Lower lobe of right lung (tissue), 2 donors: ENCODE measurements at regions not wholly inside any gene's neighbourhood (a gene's known extent, or its start where the extent isn't known, plus 50 kb on each side); places are given as distances from the start of the nearest gene placed in this dataset.
"Not testable (repeated sequence)": the region's sequence is repeated elsewhere in the genome, so short reads cannot be mapped to it uniquely, and the experiment has no call there.

Experiments used
- ATAC-seq, 2 donors: fragments of 200-7000 bp; cut with Tn5 transposase; one replicate each; pipeline ENCODE4 v1.9.1; 2020 to 2022; ENCODE audit warnings: mild to moderate bottlenecking in 2 of 2, moderate library complexity in 2 of 2
- DNase-seq: peaks from one replicate; pipeline ENCODE4 v3.0.0-alpha.2; 2020
- H3K27ac ChIP-seq: fragments of 200-600 bp; one replicate; pipeline ENCODE4 v1.8.0; 2022
- H3K27me3 ChIP-seq: fragments of 200-600 bp; one replicate; pipeline ENCODE4 v1.8.0; 2022; ENCODE audit warnings: low read depth
- H3K36me3 ChIP-seq: fragments of 200-600 bp; one replicate; pipeline ENCODE4 v1.8.0; 2022; ENCODE audit warnings: mild to moderate bottlenecking
- H3K4me1 ChIP-seq: fragments of 200-600 bp; one replicate; pipeline ENCODE4 v1.8.0; 2022
- H3K4me3 ChIP-seq: fragments of 200-600 bp; one replicate; pipeline ENCODE4 v1.8.0; 2022; ENCODE audit warnings: mild to moderate bottlenecking
- H3K9me3 ChIP-seq: fragments of 200-600 bp; one replicate; pipeline ENCODE4 v1.8.0; 2022
- CTCF ChIP-seq: fragments of 200-600 bp; IDR thresholded peaks from one replicate; pipeline ENCODE4 v1.8.0; 2022; ENCODE audit warnings: antibody characterized with exemption, mild to moderate bottlenecking
- intact Hi-C: fragments of 100-400 bp; cut with DNase I; formaldehyde crosslinking; loops from one replicate; pipeline ENCODE4 v1.11.0; 2022
- donor health status: DM: no; HTN: yes; CAD: no; lungs with severe emphysema.

GRCh38 chr2:183536714-183537113 lies 412.5 kb downstream of the NUP35 start:
- no peak for TF ChIP-seq CTCF
- Histone ChIP-seq H3K27ac (no peak overlapping the region), H3K4me3 (no peak overlapping the region), H3K9me3 (no peaks in the 10 kb centered on the region), H3K36me3 (no peaks in the 10 kb centered on the region), H3K27me3 (no peaks in the 10 kb centered on the region), H3K4me1 (no peaks in the 10 kb centered on the region)
- DNase-seq (no peak), ATAC-seq (no peak)
- intact Hi-C loops, result no loop called here

- no peaks in the 10 kb centered on the region for H3K27me3 ChIP-seq
- H3K27ac ChIP-seq, result no peak overlapping the region
- H3K4me1 ChIP-seq, result no peaks in the 10 kb centered on the region
- no peak for DNase-seq
- no peak overlapping the region for H3K4me3 ChIP-seq
- no peaks in the 10 kb centered on the region for H3K36me3 ChIP-seq
- ATAC-seq, result no peak
- no peak for TF ChIP-seq CTCF
- intact Hi-C loops, result no loop called here
- H3K9me3 ChIP-seq, result no peaks in the 10 kb centered on the region
Observed at GRCh38 chr2:183541766-183542165, 417.5 kb downstream of the NUP35 start.

- ATAC-seq (no peak), DNase-seq (no peak)
- H3K9me3 ChIP-seq, result no peaks in the 10 kb centered on the region
- no peak overlapping the region for H3K27ac ChIP-seq
- TF ChIP-seq CTCF, result no peak
- no peaks in the 10 kb centered on the region for H3K4me1 ChIP-seq
- no peak overlapping the region for H3K4me3 ChIP-seq
- H3K36me3 ChIP-seq, result no peaks in the 10 kb centered on the region
- no peaks in the 10 kb centered on the region for H3K27me3 ChIP-seq
- intact Hi-C loops, result no loop called here
Observed at GRCh38 chr2:183542606-183543005, 418.4 kb downstream of the NUP35 start.

GRCh38 chr2:183543222-183543621 lies 419.0 kb downstream of the NUP35 start:
- H3K27ac ChIP-seq, result no peak overlapping the region
- no peaks in the 10 kb centered on the region for H3K4me1 ChIP-seq
- TF ChIP-seq CTCF, result no peak
- no peak overlapping the region for H3K4me3 ChIP-seq
- ATAC-seq (no peak), DNase-seq (no peak)
- H3K27me3 ChIP-seq, result no peaks in the 10 kb centered on the region
- intact Hi-C loops, result no loop called here
- no peaks in the 10 kb centered on the region for H3K9me3 ChIP-seq
- no peaks in the 10 kb centered on the region for H3K36me3 ChIP-seq

- ATAC-seq (peak in 1 of 2 donors; percentile 50), DNase-seq (no peak)
- H3K9me3 ChIP-seq, result no peaks in the 10 kb centered on the region
- H3K27ac ChIP-seq, result no peak overlapping the region
- H3K27me3 ChIP-seq, result no peaks in the 10 kb centered on the region
- intact Hi-C loops, result no loop called here
- H3K4me3 ChIP-seq, result no peak overlapping the region
- no peaks in the 10 kb centered on the region for H3K36me3 ChIP-seq
- no peaks in the 10 kb centered on the region for H3K4me1 ChIP-seq
- TF ChIP-seq CTCF, result no peak
Observed at GRCh38 chr2:183543731-183544130, 419.5 kb downstream of the NUP35 start.

GRCh38 chr2:183546560-183547350 lies 422.5 kb downstream of the NUP35 start:
- peak; percentile 59 for DNase-seq
- H3K4me3 ChIP-seq, H3K4me1 ChIP-seq, H3K27ac ChIP-seq, H3K27me3 ChIP-seq, intact Hi-C loops, H3K9me3 ChIP-seq, H3K36me3 ChIP-seq: not testable (repeated sequence)
- ATAC-seq, result peak in 1 of 2 donors; percentile 51
